Neural cell (in vitro differentiated cells): ENCODE measurements at regions not wholly inside any gene's neighbourhood (a gene's known extent, or its start where the extent isn't known, plus 50 kb on each side); places are given as distances from the start of the nearest gene placed in this dataset.

Experiments
- H2AFZ ChIP-seq: fragments of 200-600, 300-800 bp; sonication (generic), shearing (Covaris generic); 2 replicates; pipeline ENCODE4 v1.6.0; 2014; ENCODE audit warnings: low read depth, mild to moderate bottlenecking, antibody characterized with exemption, low read length, moderate library complexity
- H3F3A ChIP-seq: fragments of 200-600 bp; shearing (Covaris generic); 2 replicates; pipeline ENCODE4 v1.6.1; 2016; ENCODE audit warnings: mild to moderate bottlenecking, moderate library complexity, mixed read lengths, antibody characterized with exemption, low read length; ENCODE audit not compliant: insufficient read depth, poor library complexity, severe bottlenecking
- H3K27ac ChIP-seq: fragments of 200-600, 300-800 bp; sonication (generic), shearing (Covaris generic); 2 replicates; pipeline ENCODE4 v1.5.1; 2014; ENCODE audit warnings: mild to moderate bottlenecking, low read length, moderate library complexity
- H3K27me3 ChIP-seq: fragments of 300-800, 200-600 bp; sonication (generic), shearing (Covaris generic); 2 replicates; pipeline ENCODE4 v1.6.0; 2014; ENCODE audit warnings: mild to moderate bottlenecking, low read depth, low read length, moderate library complexity; ENCODE audit not compliant: insufficient read depth
- H3K36me3 ChIP-seq: fragments of 300-800, 200-600 bp; sonication (generic), shearing (Covaris generic); 2 replicates; pipeline ENCODE4 v1.5.1; 2014; ENCODE audit warnings: mild to moderate bottlenecking, antibody characterized with exemption, low read length, moderate library complexity; ENCODE audit not compliant: insufficient read depth
- H3K4me2 ChIP-seq: fragments of 300-800, 200-600 bp; sonication (generic), shearing (Covaris generic); 2 replicates; pipeline ENCODE4 v1.6.0; 2014; ENCODE audit warnings: mild to moderate bottlenecking, low read length
- H3K4me3 ChIP-seq: fragments of 300-800, 200-600 bp; sonication (generic), shearing (Covaris generic); 2 replicates; pipeline ENCODE4 v1.5.1; 2014; ENCODE audit warnings: mild to moderate bottlenecking, low read length, moderate library complexity
- H3K79me2 ChIP-seq: fragments of 200-600 bp; shearing (Covaris generic); replicated peaks from 2 replicates; pipeline ENCODE4 v1.6.0; 2014; ENCODE audit warnings: mild to moderate bottlenecking, low read length, moderate library complexity; ENCODE audit not compliant: insufficient read depth
- H3K9ac ChIP-seq: fragments of 300-800, 200-600 bp; sonication (generic), shearing (Covaris generic); 2 replicates; pipeline ENCODE4 v1.6.1; 2016; ENCODE audit warnings: mild to moderate bottlenecking, low read length, mixed read lengths
- H3K9me2 ChIP-seq: fragments of 200-600 bp; shearing (Covaris generic); 2 replicates; pipeline ENCODE4 v1.6.1; 2016; ENCODE audit warnings: mild to moderate bottlenecking, low read length, mixed read lengths; ENCODE audit not compliant: insufficient read depth
- H3K9me3 ChIP-seq: fragments of 200-600, 300-800 bp; sonication (generic), shearing (Covaris generic); 2 replicates; pipeline ENCODE4 v1.6.1; 2016; ENCODE audit warnings: mild to moderate bottlenecking, mixed run types, low read length, moderate library complexity, mixed read lengths
- H4K20me1 ChIP-seq: fragments of 200-600 bp; shearing (Covaris generic); 2 replicates; pipeline ENCODE4 v1.6.1; 2016; ENCODE audit warnings: mild to moderate bottlenecking, mixed run types; ENCODE audit not compliant: insufficient read depth
- CTCF ChIP-seq: fragments of 450-650 bp; IDR thresholded peaks from 2 replicates; pipeline ENCODE4 v1.5.1; 2014; ENCODE audit warnings: antibody characterized with exemption, mild to moderate bottlenecking, moderate library complexity; ENCODE audit not compliant: poor library complexity, severe bottlenecking
- EP300 ChIP-seq: fragments of 450-650 bp; conservative IDR thresholded peaks from 2 replicates; pipeline ENCODE4 v1.6.1; 2014; ENCODE audit warnings: antibody characterized with exemption, mild to moderate bottlenecking, moderate library complexity; ENCODE audit not compliant: poor library complexity, severe bottlenecking
- EZH2 ChIP-seq: fragments of 200-600, 300-800 bp; shearing (Covaris generic), sonication (generic); IDR thresholded peaks from 2 replicates; pipeline ENCODE4 v1.6.1; 2014; ENCODE audit warnings: antibody characterized with exemption, low read length, borderline replicate concordance, mild to moderate bottlenecking; ENCODE audit not compliant: insufficient read depth, poor library complexity, severe bottlenecking
- MXI1 ChIP-seq: fragments of 450-650 bp; conservative IDR thresholded peaks from 2 replicates; pipeline ENCODE4 v1.6.1; 2014; ENCODE audit warnings: antibody characterized with exemption, mild to moderate bottlenecking; ENCODE audit not compliant: poor library complexity, severe bottlenecking
- POLR2AphosphoS5 ChIP-seq: IDR thresholded peaks from 2 replicates; pipeline ENCODE4 v1.6.1; 2012
- RAD21 ChIP-seq: fragments of 450-650 bp; conservative IDR thresholded peaks from 2 replicates; pipeline ENCODE4 v1.6.1; 2014; ENCODE audit warnings: antibody characterized with exemption, mild to moderate bottlenecking, moderate library complexity
- SMC3 ChIP-seq: fragments of 450-650 bp; conservative IDR thresholded peaks from 2 replicates; pipeline ENCODE4 v1.6.1; 2014; ENCODE audit warnings: antibody characterized with exemption, mild to moderate bottlenecking, moderate library complexity; ENCODE audit not compliant: poor library complexity
- TAF1 ChIP-seq: IDR thresholded peaks from 2 replicates; pipeline ENCODE4 v1.6.1; 2012; ENCODE audit warnings: low read depth
- TF ChIP-seq, protein P1 (sequence below): IDR thresholded peaks from 2 replicates; pipeline ENCODE4 v1.6.1; 2012; ENCODE audit warnings: borderline replicate concordance

DNA sequence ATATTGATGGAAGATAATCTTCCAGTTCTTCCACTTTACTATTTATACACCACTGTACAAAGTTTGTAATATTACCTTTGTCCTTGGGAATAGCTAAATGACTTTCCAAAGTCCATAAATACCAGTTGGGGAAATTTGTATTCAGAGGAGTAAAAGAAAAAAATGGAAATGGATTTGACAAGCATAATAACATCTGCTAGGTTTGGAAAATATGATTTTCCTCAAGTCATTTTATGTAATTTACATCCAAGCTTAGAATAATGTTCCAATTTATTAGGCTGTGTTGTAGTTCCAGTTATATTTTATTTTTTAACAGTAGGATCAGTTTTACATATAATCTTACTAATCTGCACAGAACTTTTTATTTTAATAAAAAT is 563.0 kb upstream of the PKDCC start:
- no peaks in the 10 kb centered on the region for H3K27me3 ChIP-seq
- no peaks in the 10 kb centered on the region for H3F3A ChIP-seq
- no peaks in the 10 kb centered on the region for H3K9me2 ChIP-seq
- no peaks in the 10 kb centered on the region for H3K36me3 ChIP-seq
- H3K4me3 ChIP-seq = no peak overlapping the region
- no peaks in the 10 kb centered on the region for H4K20me1 ChIP-seq
- no peaks in the 10 kb centered on the region for H3K79me2 ChIP-seq
- no peak overlapping the region for H2AFZ ChIP-seq
- H3K9ac ChIP-seq = no peak overlapping the region
- H3K27ac ChIP-seq = no peak overlapping the region
- H3K4me2 ChIP-seq = no peak overlapping the region
- H3K9me3 ChIP-seq = no peaks in the 10 kb centered on the region
- TF ChIP-seq, protein P1, sequence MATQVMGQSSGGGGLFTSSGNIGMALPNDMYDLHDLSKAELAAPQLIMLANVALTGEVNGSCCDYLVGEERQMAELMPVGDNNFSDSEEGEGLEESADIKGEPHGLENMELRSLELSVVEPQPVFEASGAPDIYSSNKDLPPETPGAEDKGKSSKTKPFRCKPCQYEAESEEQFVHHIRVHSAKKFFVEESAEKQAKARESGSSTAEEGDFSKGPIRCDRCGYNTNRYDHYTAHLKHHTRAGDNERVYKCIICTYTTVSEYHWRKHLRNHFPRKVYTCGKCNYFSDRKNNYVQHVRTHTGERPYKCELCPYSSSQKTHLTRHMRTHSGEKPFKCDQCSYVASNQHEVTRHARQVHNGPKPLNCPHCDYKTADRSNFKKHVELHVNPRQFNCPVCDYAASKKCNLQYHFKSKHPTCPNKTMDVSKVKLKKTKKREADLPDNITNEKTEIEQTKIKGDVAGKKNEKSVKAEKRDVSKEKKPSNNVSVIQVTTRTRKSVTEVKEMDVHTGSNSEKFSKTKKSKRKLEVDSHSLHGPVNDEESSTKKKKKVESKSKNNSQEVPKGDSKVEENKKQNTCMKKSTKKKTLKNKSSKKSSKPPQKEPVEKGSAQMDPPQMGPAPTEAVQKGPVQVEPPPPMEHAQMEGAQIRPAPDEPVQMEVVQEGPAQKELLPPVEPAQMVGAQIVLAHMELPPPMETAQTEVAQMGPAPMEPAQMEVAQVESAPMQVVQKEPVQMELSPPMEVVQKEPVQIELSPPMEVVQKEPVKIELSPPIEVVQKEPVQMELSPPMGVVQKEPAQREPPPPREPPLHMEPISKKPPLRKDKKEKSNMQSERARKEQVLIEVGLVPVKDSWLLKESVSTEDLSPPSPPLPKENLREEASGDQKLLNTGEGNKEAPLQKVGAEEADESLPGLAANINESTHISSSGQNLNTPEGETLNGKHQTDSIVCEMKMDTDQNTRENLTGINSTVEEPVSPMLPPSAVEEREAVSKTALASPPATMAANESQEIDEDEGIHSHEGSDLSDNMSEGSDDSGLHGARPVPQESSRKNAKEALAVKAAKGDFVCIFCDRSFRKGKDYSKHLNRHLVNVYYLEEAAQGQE = no peak
- TF ChIP-seq RAD21 (no peak), SMC3 (no peak), EZH2 (no peak), MXI1 (no peak), CTCF (no peak), TAF1 (no peak), POLR2AphosphoS5 (no peak), EP300 (no peak)

GRCh38 chr2:41486948-41487347 is 560.9 kb upstream of the PKDCC start:
- Histone ChIP-seq H3K4me2 (no peak overlapping the region), H3K4me3 (no peak overlapping the region), H3K36me3 (no peaks in the 10 kb centered on the region), H3K9ac (no peak overlapping the region), H4K20me1 (no peaks in the 10 kb centered on the region), H3K9me3 (no peaks in the 10 kb centered on the region), H3F3A (no peaks in the 10 kb centered on the region), H3K9me2 (no peaks in the 10 kb centered on the region), H3K79me2 (no peaks in the 10 kb centered on the region), H3K27ac (no peak overlapping the region), H3K27me3 (no peaks in the 10 kb centered on the region), H2AFZ (no peak overlapping the region)
- no peak for TF ChIP-seq MXI1
- no peak for TF ChIP-seq CTCF
- TF ChIP-seq, protein P1 = no peak
- no peak for TF ChIP-seq POLR2AphosphoS5
- TF ChIP-seq RAD21 = no peak
- no peak for TF ChIP-seq EZH2
- no peak for TF ChIP-seq TAF1
- TF ChIP-seq SMC3 = no peak
- TF ChIP-seq EP300 = no peak
